MM.1S (cell line): ENCODE measurements at regions not wholly inside any gene's neighbourhood (a gene's known extent, or its start where the extent isn't known, plus 50 kb on each side); places are given as distances from the start of the nearest gene placed in this dataset.

Experiments
- DNase-seq: peaks from one replicate; pipeline ENCODE4 v3.0.0-alpha.2; 2015
- H2AFZ ChIP-seq: fragments of 300-600 bp; sonication (generic); 2 replicates; pipeline ENCODE4 v1.6.0; 2016; ENCODE audit warnings: antibody characterized with exemption, low read length
- H3F3A ChIP-seq: fragments of 300-600 bp; sonication (generic); 2 replicates; pipeline ENCODE4 v1.6.1; 2016; ENCODE audit warnings: mild to moderate bottlenecking, antibody characterized with exemption, low read length, moderate library complexity, mixed read lengths; ENCODE audit not compliant: insufficient read depth
- H3K27ac ChIP-seq: fragments of 300-600 bp; sonication (generic); 2 replicates; pipeline ENCODE4 v1.5.1; 2016; ENCODE audit warnings: mild to moderate bottlenecking, low read length
- H3K27me3 ChIP-seq: fragments of 300-600 bp; sonication (generic); replicated peaks from 2 replicates; pipeline ENCODE4 v1.6.0; 2016; ENCODE audit warnings: low read length; ENCODE audit not compliant: insufficient read depth
- H3K36me3 ChIP-seq: fragments of 300-600 bp; sonication (generic); replicated peaks from 2 replicates; pipeline ENCODE4 v1.6.1; 2016; ENCODE audit warnings: mild to moderate bottlenecking, low read length, mixed read lengths; ENCODE audit not compliant: insufficient read depth
- H3K4me1 ChIP-seq: fragments of 300-600 bp; sonication (generic); 2 replicates; pipeline ENCODE4 v1.6.1; 2016; ENCODE audit warnings: low read length, mixed read lengths
- H3K4me2 ChIP-seq: fragments of 300-600 bp; sonication (generic); 2 replicates; pipeline ENCODE4 v1.6.0; 2016; ENCODE audit warnings: low read depth, low read length
- H3K4me3 ChIP-seq: fragments of 300-600 bp; sonication (generic); 2 replicates; pipeline ENCODE4 v1.5.1; 2016; ENCODE audit warnings: low read length, mixed read lengths
- H3K79me2 ChIP-seq: fragments of 300-600 bp; sonication (generic); 2 replicates; pipeline ENCODE4 v1.6.1; 2016; ENCODE audit warnings: mixed run types, low read length, mixed read lengths
- H3K9ac ChIP-seq: fragments of 300-600 bp; sonication (generic); 2 replicates; pipeline ENCODE4 v1.6.1; 2016; ENCODE audit warnings: low read length, mixed read lengths
- H3K9me2 ChIP-seq: fragments of 300-600 bp; sonication (generic); replicated peaks from 2 replicates; pipeline ENCODE4 v1.6.1; 2016; ENCODE audit warnings: mild to moderate bottlenecking, low read length, mixed read lengths; ENCODE audit not compliant: insufficient read depth
- H3K9me3 ChIP-seq: fragments of 300-600 bp; sonication (generic); replicated peaks from 2 replicates; pipeline ENCODE4 v1.6.1; 2016; ENCODE audit warnings: mild to moderate bottlenecking, low read length, mixed read lengths; ENCODE audit not compliant: insufficient read depth
- H4K20me1 ChIP-seq: fragments of 300-600 bp; sonication (generic); 2 replicates; pipeline ENCODE4 v1.6.1; 2016; ENCODE audit warnings: mild to moderate bottlenecking, low read length, moderate library complexity, mixed read lengths; ENCODE audit not compliant: insufficient read depth
- EZH2 ChIP-seq: fragments of 300-600 bp; sonication (generic); optimal IDR thresholded peaks from 2 replicates; pipeline ENCODE3; 2017; ENCODE audit warnings: low read depth, mild to moderate bottlenecking, antibody characterized with exemption, low read length, mixed read lengths
- EZH2phosphoT487 ChIP-seq: fragments of 300-600 bp; sonication (generic); IDR thresholded peaks from 2 replicates; pipeline ENCODE4 v1.6.1; 2018; ENCODE audit warnings: antibody characterized with exemption, low read length
- TF ChIP-seq, protein P1 (sequence below): fragments of 300-600 bp; sonication (generic); IDR thresholded peaks from 2 replicates; pipeline ENCODE4 v1.5.1; 2016; ENCODE audit warnings: antibody characterized with exemption, low read length, mixed read lengths

DNA sequence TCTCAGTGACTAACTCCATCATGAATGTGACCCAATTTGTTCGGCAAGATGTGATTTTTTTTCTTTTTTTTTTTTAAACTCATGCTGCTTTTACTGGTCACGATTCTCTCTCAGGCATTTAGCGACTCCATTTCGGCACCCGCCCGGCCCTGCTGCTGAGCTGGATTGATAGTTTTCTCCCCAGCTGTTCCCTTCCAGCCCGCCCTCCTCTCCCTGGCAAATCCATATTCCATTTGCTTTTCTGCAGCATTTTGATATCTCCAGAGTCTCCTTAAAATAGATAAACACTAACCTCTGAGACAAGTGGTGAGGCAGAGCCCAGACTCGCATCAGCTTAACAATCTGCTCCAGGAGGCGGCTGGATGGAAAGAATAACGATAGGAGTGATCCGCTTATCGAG, 55.5 kb upstream of the KATNAL1 start:
- Histone ChIP-seq H4K20me1 (no peaks in the 10 kb centered on the region), H3K4me1 (no peaks in the 10 kb centered on the region), H3F3A (no peaks in the 10 kb centered on the region), H3K27ac (no peak overlapping the region), H3K79me2 (no peaks in the 10 kb centered on the region), H3K9ac (no peak overlapping the region), H2AFZ (no peak overlapping the region), H3K9me3 (no peaks in the 10 kb centered on the region), H3K4me2 (no peak overlapping the region), H3K9me2 (no peaks in the 10 kb centered on the region), H3K36me3 (no peaks in the 10 kb centered on the region; the same call in 1 of the 2 replicates), H3K27me3 (no peaks in the 10 kb centered on the region), H3K4me3 (no peak overlapping the region)
- DNase-seq: no peak
- TF ChIP-seq EZH2: no peak
- TF ChIP-seq, protein P1, sequence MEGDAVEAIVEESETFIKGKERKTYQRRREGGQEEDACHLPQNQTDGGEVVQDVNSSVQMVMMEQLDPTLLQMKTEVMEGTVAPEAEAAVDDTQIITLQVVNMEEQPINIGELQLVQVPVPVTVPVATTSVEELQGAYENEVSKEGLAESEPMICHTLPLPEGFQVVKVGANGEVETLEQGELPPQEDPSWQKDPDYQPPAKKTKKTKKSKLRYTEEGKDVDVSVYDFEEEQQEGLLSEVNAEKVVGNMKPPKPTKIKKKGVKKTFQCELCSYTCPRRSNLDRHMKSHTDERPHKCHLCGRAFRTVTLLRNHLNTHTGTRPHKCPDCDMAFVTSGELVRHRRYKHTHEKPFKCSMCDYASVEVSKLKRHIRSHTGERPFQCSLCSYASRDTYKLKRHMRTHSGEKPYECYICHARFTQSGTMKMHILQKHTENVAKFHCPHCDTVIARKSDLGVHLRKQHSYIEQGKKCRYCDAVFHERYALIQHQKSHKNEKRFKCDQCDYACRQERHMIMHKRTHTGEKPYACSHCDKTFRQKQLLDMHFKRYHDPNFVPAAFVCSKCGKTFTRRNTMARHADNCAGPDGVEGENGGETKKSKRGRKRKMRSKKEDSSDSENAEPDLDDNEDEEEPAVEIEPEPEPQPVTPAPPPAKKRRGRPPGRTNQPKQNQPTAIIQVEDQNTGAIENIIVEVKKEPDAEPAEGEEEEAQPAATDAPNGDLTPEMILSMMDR: no peak
- no peak for TF ChIP-seq EZH2phosphoT487

DNA sequence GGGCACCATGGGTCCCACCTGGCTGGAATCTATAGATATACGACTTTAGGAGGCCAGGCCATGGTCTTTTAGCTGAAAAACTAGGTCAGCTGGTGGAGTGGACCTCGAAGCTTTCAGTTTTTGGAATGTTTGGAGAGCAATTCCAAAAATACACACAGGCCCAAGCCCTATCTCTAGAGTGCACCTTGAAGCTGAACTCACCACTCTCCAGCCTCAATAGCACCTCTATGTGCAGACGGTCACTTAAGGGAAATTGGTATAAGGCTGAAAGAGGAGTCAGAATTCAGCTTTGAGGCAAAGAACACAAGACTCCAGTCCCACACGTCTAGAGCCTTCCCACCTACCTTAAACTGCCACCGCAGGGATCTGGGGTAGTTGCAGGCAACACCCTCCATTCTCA, 56.4 kb upstream of the KATNAL1 start:
- Histone ChIP-seq H2AFZ (no peak overlapping the region), H4K20me1 (no peaks in the 10 kb centered on the region), H3K4me3 (no peak overlapping the region), H3K4me2 (no peak overlapping the region), H3K9me3 (no peaks in the 10 kb centered on the region), H3K9ac (no peak overlapping the region), H3K36me3 (no peaks in the 10 kb centered on the region; the same call in 1 of the 2 replicates), H3K27ac (no peak overlapping the region), H3K9me2 (no peaks in the 10 kb centered on the region), H3K79me2 (peaks cover 3% of the 10 kb centered on the region), H3K27me3 (no peaks in the 10 kb centered on the region), H3F3A (no peaks in the 10 kb centered on the region), H3K4me1 (no peaks in the 10 kb centered on the region)
- DNase-seq: no peak
- TF ChIP-seq EZH2phosphoT487 (no peak), EZH2 (no peak)
- TF ChIP-seq, protein P1: no peak

DNA sequence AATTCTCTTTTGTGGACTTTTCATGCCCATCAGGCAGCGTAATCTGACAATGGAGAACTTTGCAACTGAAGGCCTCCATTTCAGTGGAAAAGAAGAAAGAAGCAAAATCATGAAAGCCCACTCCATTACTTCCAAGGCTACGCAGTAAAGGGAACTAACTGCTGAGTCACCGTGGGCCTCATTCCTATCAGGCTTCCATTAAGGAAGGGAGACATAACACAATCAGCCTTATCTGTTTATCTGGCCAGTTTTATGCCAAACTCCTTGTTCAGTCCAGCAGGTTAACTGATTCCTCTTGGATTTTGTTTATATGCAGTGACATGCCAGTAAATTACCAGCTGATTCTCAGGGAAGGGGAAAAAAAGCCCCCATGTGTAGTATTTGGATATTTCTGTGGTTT, 56.8 kb upstream of the KATNAL1 start:
- no peaks in the 10 kb centered on the region for H3K27me3 ChIP-seq
- no peak overlapping the region for H2AFZ ChIP-seq
- H3F3A ChIP-seq: no peaks in the 10 kb centered on the region
- H3K4me1 ChIP-seq: peaks cover under 1% of the 10 kb centered on the region; the same call in 1 of the 2 replicates
- H3K9me2 ChIP-seq: no peaks in the 10 kb centered on the region
- H4K20me1 ChIP-seq: no peaks in the 10 kb centered on the region
- H3K79me2 ChIP-seq: peaks cover 7% of the 10 kb centered on the region
- TF ChIP-seq EZH2phosphoT487: no peak
- TF ChIP-seq EZH2: no peak
- TF ChIP-seq, protein P1: no peak
- no peak overlapping the region for H3K4me3 ChIP-seq
- no peaks in the 10 kb centered on the region for H3K9me3 ChIP-seq
- no peak overlapping the region for H3K4me2 ChIP-seq
- H3K36me3 ChIP-seq: no peaks in the 10 kb centered on the region; the same call in 1 of the 2 replicates
- H3K9ac ChIP-seq: no peak overlapping the region
- H3K27ac ChIP-seq: no peak overlapping the region
- DNase-seq: no peak
